Loucy (cell line): ENCODE measurements at regions not wholly inside any gene's neighbourhood (a gene's known extent, or its start where the extent isn't known, plus 50 kb on each side); places are given as distances from the start of the nearest gene placed in this dataset.

Experiments used
- H2AFZ ChIP-seq: fragments of 200-600 bp; sonication (generic); 2 replicates; pipeline ENCODE4 v1.6.0; 2016; ENCODE audit warnings: antibody characterized with exemption, mild to moderate bottlenecking, low read length, moderate library complexity
- H3F3A ChIP-seq: fragments of 200-600 bp; 2 replicates; pipeline ENCODE4 v1.6.0; 2016; ENCODE audit warnings: antibody characterized with exemption, low read depth, mild to moderate bottlenecking
- H3K27me3 ChIP-seq: fragments of 200-600 bp; sonication (generic); 2 replicates; pipeline ENCODE4 v1.6.1; 2014; ENCODE audit warnings: low read length, mild to moderate bottlenecking; ENCODE audit not compliant: insufficient read depth, poor library complexity, severe bottlenecking
- H3K36me3 ChIP-seq: fragments of 200-600 bp; sonication (generic); 2 replicates; pipeline ENCODE4 v1.6.1; 2016; ENCODE audit warnings: low read length; ENCODE audit not compliant: insufficient read depth
- H3K4me1 ChIP-seq: fragments of 200-600 bp; sonication (generic); 2 replicates; pipeline ENCODE4 v1.5.1; 2014; ENCODE audit warnings: low read length, mild to moderate bottlenecking; ENCODE audit not compliant: insufficient read depth, poor library complexity, severe bottlenecking
- H3K4me2 ChIP-seq: fragments of 200-600 bp; sonication (generic); 2 replicates; pipeline ENCODE4 v1.6.0; 2014; ENCODE audit warnings: antibody characterized with exemption, low read length, low read depth, mild to moderate bottlenecking; ENCODE audit not compliant: poor library complexity, severe bottlenecking
- H3K4me3 ChIP-seq: fragments of 200-600 bp; sonication (generic); 2 replicates; pipeline ENCODE4 v1.5.1; 2014; ENCODE audit warnings: low read length, mild to moderate bottlenecking, mixed read lengths; ENCODE audit not compliant: poor library complexity, severe bottlenecking
- H3K79me2 ChIP-seq: fragments of 200-600 bp; sonication (generic); 2 replicates; pipeline ENCODE4 v1.6.1; 2014; ENCODE audit warnings: low read length; ENCODE audit not compliant: insufficient read depth
- H3K9ac ChIP-seq: fragments of 200-600 bp; sonication (generic); 2 replicates; pipeline ENCODE4 v1.6.0; 2014; ENCODE audit warnings: mild to moderate bottlenecking, low read depth, low read length, moderate library complexity; ENCODE audit not compliant: poor library complexity, severe bottlenecking
- H3K9me2 ChIP-seq: fragments of 200-600 bp; sonication (generic); replicated peaks from 2 replicates; pipeline ENCODE4 v1.6.1; 2016; ENCODE audit warnings: low read depth, low read length, mixed read lengths
- H3K9me3 ChIP-seq: fragments of 200-600 bp; sonication (generic); 2 replicates; pipeline ENCODE4 v1.6.1; 2014; ENCODE audit warnings: mild to moderate bottlenecking, antibody characterized with exemption, low read length, low read depth; ENCODE audit not compliant: insufficient read depth
- H4K20me1 ChIP-seq: fragments of 200-600 bp; sonication (generic); 2 replicates; pipeline ENCODE4 v1.6.0; 2014; ENCODE audit warnings: antibody characterized with exemption, low read length, mild to moderate bottlenecking; ENCODE audit not compliant: insufficient read depth, poor library complexity, severe bottlenecking
- EZH2phosphoT487 ChIP-seq: fragments of 200-600 bp; IDR thresholded peaks from 2 replicates; pipeline ENCODE4 v1.6.1; 2018; ENCODE audit warnings: antibody characterized with exemption, mild to moderate bottlenecking, moderate library complexity, borderline replicate concordance
- TF ChIP-seq, protein P1 (sequence below): fragments of 200-600 bp; sonication (generic); conservative IDR thresholded peaks from 2 replicates; pipeline ENCODE4 v1.5.1; 2014; ENCODE audit warnings: mild to moderate bottlenecking, antibody characterized with exemption, low read length

DNA sequence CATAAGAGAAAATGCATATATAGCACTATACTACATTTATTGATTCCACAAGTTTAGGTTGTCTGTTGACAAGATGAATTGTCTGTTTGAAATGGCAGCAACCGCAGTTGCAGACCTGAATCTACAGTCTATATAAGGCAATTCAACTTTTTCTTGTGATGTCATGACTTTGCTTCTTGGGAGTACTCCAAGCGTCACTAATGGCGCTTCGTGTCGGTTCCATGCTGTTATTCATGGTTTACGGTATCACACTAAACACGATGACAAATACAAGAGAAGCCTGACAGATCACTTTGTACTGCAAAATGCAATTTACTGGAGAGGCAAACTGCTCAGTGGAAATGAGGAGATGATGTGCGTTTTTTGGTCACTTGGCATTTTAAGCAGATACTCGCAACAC is 280.3 kb upstream of the TCF21 start:
- no peaks in the 10 kb centered on the region for H3K4me1 ChIP-seq
- H3K4me2 ChIP-seq, result no peak overlapping the region
- H3F3A ChIP-seq, result no peaks in the 10 kb centered on the region
- no peaks in the 10 kb centered on the region for H3K9me2 ChIP-seq
- no peak for TF ChIP-seq EZH2phosphoT487
- TF ChIP-seq, protein P1, sequence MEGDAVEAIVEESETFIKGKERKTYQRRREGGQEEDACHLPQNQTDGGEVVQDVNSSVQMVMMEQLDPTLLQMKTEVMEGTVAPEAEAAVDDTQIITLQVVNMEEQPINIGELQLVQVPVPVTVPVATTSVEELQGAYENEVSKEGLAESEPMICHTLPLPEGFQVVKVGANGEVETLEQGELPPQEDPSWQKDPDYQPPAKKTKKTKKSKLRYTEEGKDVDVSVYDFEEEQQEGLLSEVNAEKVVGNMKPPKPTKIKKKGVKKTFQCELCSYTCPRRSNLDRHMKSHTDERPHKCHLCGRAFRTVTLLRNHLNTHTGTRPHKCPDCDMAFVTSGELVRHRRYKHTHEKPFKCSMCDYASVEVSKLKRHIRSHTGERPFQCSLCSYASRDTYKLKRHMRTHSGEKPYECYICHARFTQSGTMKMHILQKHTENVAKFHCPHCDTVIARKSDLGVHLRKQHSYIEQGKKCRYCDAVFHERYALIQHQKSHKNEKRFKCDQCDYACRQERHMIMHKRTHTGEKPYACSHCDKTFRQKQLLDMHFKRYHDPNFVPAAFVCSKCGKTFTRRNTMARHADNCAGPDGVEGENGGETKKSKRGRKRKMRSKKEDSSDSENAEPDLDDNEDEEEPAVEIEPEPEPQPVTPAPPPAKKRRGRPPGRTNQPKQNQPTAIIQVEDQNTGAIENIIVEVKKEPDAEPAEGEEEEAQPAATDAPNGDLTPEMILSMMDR, result no peak
- H4K20me1 ChIP-seq, result no peaks in the 10 kb centered on the region
- no peak overlapping the region for H3K9ac ChIP-seq
- H3K9me3 ChIP-seq, result no peaks in the 10 kb centered on the region
- no peak overlapping the region for H2AFZ ChIP-seq
- no peaks in the 10 kb centered on the region for H3K27me3 ChIP-seq
- no peaks in the 10 kb centered on the region for H3K79me2 ChIP-seq
- H3K4me3 ChIP-seq, result no peak overlapping the region
- no peaks in the 10 kb centered on the region for H3K36me3 ChIP-seq

DNA sequence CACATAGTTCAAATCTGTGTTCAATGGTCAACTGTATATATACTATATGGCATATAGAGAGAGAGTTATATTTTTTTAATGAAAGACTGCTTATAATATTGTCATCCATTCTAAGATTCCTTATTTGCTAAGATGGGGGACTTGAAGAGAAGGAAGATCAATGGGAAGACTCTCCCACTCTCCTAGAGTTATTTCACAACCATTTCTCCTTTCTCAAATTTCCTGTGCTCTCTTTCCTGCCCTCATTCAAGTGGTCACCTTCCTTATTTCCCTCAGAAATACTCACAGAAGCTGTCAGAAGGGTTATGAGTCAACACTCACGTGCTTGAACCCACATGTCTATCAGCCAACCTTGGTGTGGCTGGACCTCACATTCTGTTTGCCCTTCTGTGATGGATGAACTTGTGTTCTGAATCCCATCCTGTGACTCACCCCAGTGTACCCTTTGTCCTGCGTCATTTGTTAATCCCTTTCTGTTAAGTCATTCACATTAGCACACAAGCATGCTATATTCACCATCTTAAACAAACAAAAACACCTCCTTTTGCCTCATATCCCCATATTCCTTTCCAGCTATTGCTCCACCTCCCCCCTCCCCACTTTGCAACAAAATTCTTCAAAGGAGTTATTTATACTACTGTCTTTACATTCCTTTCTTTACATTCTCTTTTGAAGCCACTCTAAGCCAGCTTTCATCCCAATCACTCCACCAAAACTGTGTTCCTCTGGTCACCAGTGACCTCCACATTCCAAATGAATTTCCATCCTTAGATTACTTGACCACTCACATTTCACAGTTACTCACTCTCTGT is 279.3 kb upstream of the TCF21 start:
- Histone ChIP-seq H3K9me3 (no peaks in the 10 kb centered on the region), H3K4me2 (no peak overlapping the region), H3K9me2 (no peaks in the 10 kb centered on the region), H3K27me3 (no peaks in the 10 kb centered on the region), H3K79me2 (no peaks in the 10 kb centered on the region), H2AFZ (no peak overlapping the region), H4K20me1 (no peaks in the 10 kb centered on the region), H3K4me3 (no peak overlapping the region), H3K4me1 (no peaks in the 10 kb centered on the region), H3K9ac (no peak overlapping the region), H3K36me3 (no peaks in the 10 kb centered on the region), H3F3A (no peaks in the 10 kb centered on the region)
- no peak for TF ChIP-seq EZH2phosphoT487
- TF ChIP-seq, protein P1, result no peak

DNA sequence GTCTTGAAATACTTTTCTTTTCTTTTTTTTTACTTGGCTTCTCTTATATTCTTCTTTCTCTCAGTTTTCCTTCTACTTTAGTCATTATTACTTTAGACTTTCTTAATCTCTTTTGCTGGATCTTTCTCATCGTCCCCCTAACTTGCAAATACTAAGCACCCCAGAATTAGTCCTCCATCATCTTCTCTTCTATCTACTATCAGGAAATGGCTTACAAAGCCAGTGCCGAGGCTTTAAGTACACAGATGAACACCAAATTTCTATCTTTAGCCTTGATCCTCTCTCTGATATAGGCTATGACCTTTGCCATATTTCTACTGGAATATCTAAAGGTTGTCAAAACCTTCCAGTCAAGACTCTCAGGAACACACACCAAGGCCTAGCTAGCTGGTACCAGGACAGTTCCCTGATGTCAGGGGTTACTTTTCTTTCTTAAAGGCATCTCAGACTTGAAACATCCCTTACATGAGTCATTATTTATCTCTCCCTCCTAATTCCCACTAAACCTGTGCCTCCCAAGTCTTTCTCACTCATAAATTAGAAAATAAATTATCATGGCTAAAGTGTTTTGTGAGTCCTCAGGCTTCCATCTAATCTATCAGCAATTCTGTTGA is 278.6 kb upstream of the TCF21 start:
- Histone ChIP-seq H3K79me2 (no peaks in the 10 kb centered on the region), H3K9me2 (no peaks in the 10 kb centered on the region), H3K27me3 (no peaks in the 10 kb centered on the region), H3K4me2 (no peak overlapping the region), H3K4me3 (no peak overlapping the region), H3K4me1 (no peaks in the 10 kb centered on the region), H4K20me1 (no peaks in the 10 kb centered on the region), H3F3A (no peaks in the 10 kb centered on the region), H3K36me3 (no peaks in the 10 kb centered on the region), H2AFZ (no peak overlapping the region), H3K9ac (no peak overlapping the region), H3K9me3 (no peaks in the 10 kb centered on the region)
- TF ChIP-seq EZH2phosphoT487, result no peak
- TF ChIP-seq, protein P1, result no peak
